Daoy (cell line): ENCODE measurements at regions not wholly inside any gene's neighbourhood (a gene's known extent, or its start where the extent isn't known, plus 50 kb on each side); places are given as distances from the start of the nearest gene placed in this dataset.

Source experiments
- DNase-seq: peaks from one replicate; pipeline ENCODE4 v3.0.0-alpha.2; 2015; ENCODE audit warnings: low read depth

- peak; percentile 9 for DNase-seq
These were observed 243.7 kb upstream of the PHYHIPL start for GRCh38 chr10:58932577-58933314.

- no peak for DNase-seq
These were observed 240.1 kb upstream of the PHYHIPL start for GRCh38 chr10:58936364-58936763.

GRCh38 chr10:58937423-58937822 is 239.0 kb upstream of the PHYHIPL start:
- no peak for DNase-seq

DNA sequence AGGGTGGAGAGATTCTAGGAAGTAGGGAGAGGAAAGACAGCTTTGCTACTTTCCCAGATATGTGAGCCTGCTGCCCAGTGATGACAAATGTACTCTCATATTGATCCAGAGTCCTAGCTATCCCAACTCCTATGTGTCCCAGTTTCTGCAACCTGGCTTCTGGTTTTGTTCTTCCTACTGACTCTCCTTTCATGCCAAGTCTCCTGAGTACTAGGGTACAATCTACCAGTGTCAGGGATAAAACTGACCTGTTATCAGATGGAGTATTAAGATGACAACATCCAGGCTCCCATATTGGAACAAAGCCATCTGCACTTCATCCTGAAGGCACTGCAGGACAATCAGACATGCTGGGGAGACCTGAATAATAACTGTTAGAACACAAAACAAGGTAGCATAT is 233.7 kb upstream of the PHYHIPL start:
- DNase-seq, result no peak

DNA sequence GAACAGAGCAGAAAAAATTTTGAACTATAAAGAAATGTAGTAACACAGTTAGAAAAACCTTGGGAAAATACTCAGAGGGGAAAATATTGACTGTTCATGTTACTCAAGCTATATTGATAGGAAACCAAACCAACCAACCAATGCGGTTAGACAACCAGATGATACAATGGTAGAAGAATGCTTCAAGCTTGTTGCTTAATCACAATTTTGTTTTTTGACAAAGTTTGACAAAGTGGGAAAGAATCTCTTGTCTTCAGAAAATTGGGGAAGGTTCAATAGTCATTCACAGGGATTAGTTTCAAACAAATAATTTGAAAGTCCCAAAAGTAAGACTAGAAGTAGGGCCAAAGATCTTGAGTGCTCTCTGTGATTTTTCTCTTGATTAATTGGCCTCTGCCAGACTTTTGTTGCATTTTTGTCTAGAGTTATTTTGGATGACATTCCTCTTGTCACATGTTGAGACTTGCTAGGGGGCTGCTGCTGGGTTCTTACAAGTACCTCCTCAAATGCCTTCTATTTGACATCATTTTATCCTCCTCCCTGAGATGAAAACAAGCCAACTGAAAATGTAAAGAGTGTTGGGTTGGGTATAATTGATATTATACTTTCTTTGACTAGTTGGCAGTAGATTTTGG is 233.1 kb upstream of the PHYHIPL start:
- DNase-seq, result no peak

DNA sequence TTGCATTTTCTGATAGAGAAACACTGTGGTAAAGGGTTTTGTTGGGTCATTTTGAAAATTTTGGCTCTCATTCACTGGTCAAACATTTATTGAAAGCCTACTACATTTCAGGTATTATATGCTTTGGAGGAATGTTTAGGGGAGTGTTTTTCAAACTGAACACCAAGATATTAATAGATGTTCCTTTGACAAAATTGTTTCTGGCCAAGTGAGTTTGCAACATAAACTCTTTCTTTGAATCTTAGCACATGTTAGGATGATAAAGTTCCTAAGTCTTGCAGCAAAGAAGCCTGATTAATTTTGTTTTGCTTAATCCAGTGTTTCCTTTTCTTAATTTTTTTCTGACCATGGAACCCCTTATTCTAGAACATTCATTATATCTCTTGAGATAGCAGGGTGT is 232.5 kb upstream of the PHYHIPL start:
- DNase-seq, result no peak

DNA sequence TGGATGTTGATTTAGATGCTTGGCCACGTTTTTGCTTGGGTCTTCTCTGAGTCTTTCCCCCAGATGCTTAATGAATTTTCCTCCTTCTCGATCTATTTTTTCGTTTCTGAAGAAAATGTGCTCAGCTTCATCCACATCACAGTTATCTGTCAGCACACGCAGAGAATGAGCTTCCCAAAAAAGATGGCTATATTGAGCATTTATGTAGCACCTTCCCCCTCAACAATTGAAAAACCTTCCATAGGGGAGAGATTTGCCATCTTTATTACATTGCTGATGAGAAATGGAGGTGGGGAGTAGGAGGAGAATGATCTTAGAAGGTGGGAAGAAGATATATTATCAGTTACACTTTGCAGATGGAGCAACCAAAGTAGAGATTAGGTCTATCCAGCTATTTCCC is 228.1 kb upstream of the PHYHIPL start:
- no peak for DNase-seq

DNA sequence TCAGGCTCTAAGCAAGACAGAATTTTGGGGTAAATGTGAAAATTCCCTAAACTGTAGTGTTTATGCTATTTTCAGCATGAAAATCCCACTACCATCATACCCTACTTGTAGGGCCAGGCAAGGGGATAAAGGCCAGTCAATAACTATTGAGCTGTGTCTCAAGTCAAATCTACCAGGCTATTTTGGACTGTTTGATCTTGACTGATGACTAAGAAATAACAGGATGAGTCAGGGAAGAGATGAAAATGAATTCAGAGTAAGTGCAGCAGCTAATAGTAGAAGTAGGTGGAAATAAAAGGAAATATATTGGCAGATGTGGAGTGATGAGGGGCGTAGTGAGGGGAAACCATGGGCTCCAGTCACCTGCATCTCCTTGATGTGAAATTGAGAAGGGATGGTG is 225.8 kb upstream of the PHYHIPL start:
- DNase-seq, result no peak

GRCh38 chr10:58951087-58951486 is 225.4 kb upstream of the PHYHIPL start:
- no peak for DNase-seq

- DNase-seq, result no peak
These were observed 224.7 kb upstream of the PHYHIPL start for GRCh38 chr10:58951746-58952145.

DNA sequence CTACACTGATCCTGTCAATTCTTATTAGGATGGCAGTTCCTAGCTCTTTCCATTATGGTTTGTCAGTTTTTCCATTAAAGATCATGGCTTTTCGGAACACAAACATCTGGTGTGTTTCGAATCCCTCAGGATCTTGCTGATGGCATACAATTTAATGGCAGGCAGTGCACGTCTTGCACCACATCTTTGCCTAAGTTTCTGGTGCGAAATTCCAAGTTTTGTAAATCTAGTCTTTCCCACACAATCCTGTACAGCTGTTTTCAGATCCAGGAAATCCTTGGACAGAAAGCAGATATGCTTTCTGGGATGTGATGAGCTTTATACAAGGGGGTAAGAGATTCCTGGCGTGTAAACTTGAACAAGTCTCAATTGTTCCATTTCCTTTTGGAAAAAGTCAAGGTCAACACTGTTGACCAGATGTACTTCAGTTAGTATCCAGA is 224.3 kb upstream of the PHYHIPL start:
- no peak for DNase-seq

DNA sequence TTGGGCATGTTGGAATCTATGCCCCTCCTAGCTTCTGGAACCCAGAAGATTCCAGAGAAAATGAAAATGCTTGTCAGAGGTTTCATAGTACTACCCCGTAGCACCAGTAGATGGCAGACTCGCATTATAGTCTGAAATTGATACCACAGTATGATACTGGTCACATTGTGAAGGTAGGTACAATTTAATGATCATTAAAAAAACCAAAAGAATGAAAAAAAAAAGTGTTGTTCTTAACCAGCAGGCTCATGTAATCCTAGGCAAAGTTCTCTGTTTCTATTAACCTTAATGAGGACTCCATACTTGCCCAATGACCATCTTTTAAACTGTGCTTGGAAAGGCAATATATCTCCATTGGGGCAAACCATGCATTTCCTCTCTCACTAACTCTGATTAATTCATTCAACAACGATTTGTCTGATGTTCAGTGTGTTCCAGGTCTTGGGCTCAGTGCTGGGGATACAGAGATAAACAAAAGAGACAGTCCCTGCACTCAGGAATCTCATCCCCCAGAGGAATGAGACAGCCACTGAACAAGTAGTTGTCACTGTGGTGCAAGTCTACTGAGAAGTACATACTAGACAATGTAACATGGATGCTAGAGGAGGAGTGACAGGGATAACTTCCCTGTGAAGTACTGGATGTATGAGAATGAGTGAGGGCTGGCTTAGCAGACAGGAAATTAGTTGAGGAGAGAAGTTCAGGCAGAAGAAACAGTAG is 223.5 kb upstream of the PHYHIPL start:
- peak; percentile 33 for DNase-seq

DNA sequence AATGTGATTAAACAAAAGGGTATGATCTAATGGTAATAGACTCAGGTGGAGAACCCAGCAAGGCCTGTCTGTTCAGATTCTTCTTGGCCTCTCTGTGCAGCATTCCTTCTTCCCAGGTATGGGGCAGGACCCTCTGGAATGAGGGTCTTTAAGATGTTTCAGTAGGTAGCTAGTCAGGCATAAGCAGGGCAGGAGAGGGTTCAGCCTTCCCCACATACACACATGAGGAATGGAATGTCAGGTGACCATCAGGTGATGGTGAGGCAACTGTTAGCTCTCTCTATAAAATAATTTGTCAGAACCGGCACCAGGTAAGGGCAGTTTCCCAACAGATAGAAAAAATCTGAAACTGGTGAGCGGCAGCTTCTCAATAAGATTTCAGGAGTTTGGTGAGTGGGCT is 222.3 kb upstream of the PHYHIPL start:
- DNase-seq, result no peak

DNA sequence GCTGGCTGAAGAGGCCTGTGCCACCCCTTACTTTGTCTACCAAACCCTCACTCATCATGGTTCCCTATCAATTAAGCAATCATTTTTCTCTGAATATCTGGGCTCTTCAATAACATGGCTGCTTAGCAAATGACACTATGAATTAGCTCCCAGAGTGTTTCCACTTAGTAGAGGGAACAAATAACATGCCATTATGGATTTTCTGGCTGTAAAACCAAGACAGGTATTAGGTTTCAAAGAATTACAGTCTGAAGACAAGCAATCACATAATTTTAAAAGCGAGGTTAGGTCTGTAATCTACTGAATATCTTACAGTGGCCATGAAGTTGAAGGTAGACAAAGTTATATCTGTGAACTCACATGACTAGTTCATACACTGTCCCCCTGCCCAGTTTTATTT is 220.8 kb upstream of the PHYHIPL start:
- DNase-seq, result no peak

- DNase-seq, result no peak
These were observed 219.5 kb upstream of the PHYHIPL start for GRCh38 chr10:58956926-58957325.

GRCh38 chr10:58957517-58957916 is 218.9 kb upstream of the PHYHIPL start:
- no peak for DNase-seq

DNA sequence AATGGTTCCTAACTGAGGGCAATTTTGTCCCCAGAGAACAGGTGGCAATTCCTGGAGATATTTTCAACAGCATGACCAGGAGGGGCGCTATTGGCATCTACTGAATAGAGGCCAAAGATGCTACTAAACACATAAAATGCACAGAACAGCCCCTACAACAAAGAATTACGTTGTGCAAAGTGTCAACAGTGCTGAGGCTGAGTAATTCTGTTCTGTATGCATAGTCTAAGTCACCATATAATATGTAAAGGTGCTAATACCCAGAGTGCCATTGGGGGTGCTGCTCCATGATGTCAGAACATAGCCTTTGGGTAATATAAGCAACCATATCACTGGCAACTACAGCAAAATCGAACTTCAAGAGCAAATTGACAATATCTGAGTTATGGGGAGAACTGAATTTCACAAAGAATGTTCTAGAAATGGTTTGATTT is 213.3 kb upstream of the PHYHIPL start:
- no peak for DNase-seq

- no peak for DNase-seq
These were observed 212.7 kb upstream of the PHYHIPL start for GRCh38 chr10:58963723-58964124.

- no peak for DNase-seq
These were observed 210.6 kb upstream of the PHYHIPL start for GRCh38 chr10:58965855-58966254.

DNA sequence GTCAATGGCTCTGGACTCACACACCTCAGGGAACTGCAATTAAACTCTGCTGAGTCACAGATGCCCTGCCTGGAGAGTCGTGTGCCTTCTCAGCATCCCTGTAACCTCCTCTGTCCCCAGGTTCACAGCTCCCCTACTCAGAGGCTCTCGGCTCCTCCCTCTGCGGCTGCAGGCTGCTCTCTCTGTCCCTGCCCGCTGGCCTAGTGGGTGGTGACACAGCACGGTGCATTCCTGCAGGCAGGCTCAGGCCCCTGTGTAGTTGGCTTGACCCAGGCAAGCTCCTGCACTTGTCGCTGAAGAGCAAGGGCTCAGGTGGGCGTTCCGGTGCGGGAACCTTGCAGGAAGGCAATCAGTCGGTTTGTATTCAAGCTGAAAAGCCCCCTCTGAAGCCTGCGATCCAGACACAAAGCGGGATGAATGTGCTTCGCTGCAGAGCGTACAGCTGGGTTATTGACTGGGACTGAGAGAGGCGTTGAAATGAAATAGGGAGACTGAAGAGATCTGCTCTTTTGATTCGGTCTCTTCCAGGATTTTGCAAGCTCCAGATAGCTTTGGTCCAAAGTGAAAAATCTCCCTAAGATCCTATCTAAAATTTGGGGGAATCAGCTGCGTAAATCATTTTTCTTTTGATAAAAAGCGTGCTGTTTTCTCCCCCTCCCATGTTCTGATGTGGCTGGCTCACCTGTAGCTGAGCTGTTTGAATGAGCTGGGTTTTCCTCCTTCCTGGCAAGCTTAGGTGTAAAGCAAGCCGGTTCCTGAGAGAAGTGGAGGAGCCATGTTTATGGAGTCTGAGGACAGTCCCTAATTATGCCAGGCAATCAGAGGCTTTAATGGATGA is 208.7 kb upstream of the PHYHIPL start:
- DNase-seq, result peak; percentile 11

DNA sequence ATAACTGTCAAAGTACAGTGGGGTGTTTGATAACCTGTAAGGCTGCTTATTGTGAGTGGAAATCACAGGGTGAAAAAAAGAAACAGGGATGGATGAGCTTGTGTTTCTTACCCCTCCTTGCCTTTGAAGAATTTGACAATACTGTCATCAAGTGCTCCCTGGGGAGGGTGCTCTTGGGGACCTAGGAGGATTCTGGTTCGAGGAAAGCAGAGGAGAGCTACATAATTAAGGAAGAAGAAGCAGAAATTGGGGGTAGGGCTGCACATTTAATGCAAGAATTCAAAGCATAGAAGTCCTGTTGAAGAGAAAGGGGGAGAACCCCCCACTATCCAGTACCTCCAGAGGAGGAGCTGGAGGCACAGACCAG is 208.1 kb upstream of the PHYHIPL start:
- DNase-seq, result no peak

DNA sequence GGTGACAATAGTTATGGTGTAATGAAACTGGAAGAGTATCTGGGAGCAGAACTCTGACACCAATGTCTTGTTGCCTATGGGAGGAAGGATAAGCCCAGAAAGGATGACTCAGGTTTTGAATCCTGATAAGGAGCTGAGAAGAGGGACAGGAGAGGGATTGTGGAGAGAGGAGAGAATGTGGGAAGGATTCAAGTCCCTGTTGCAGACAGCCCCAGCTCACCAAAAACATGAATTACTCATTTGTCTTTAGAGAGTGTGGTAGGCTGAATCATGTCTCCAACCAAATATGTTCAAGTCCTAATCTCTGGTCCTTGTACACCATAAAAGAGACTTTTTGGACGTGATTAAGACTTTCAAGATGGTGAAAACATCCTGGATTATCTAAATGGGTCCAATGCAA is 206.9 kb upstream of the PHYHIPL start:
- peak; percentile 15 for DNase-seq
